OCI-LY1 (cell line): ENCODE measurements at regions not wholly inside any gene's neighbourhood (a gene's known extent, or its start where the extent isn't known, plus 50 kb on each side); places are given as distances from the start of the nearest gene placed in this dataset.

Source experiments
- EZH2 ChIP-seq: fragments of 200-600 bp; sonication (generic), shearing (Covaris generic); IDR thresholded peaks from 2 replicates; pipeline ENCODE4 v1.8.0; 2017; ENCODE audit warnings: borderline replicate concordance, mixed run types, mild to moderate bottlenecking, antibody characterized with exemption, low read length, moderate library complexity, mixed read lengths
- TF ChIP-seq, protein P1 (sequence below): fragments of 200-600 bp; sonication (generic), shearing (Covaris generic); IDR thresholded peaks from 2 replicates; pipeline ENCODE4 v1.5.1; 2017; ENCODE audit warnings: mild to moderate bottlenecking, antibody characterized with exemption, low read length, moderate library complexity, mixed read lengths

DNA sequence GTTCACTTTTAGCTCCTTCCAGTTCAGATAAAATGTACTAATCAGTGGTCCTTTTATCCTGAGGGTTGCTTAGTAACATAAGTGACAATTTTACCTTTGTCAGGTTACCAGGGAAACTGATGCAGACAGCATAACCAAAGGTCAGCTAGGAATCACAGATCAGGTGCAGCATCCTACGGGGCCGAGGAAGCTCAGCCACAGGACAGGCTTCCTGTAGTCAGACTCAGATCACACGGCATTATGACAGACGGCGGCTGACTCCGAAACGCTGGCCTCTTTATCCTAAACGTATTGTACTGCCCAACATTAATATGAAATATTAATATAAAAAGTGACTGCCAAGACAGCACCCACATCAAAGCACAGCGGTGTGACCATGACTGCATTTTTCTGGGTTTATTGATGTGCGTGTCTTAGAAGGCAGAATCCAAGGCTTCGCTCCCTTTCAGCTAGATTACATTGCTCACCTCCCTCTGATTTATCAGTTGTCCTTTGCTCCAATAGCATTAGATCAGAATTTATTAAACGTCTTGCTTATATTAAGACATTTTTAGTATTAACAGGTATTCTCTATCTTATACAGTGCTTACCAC is 444.5 kb downstream of the CMPK2 start:
- TF ChIP-seq, protein P1, sequence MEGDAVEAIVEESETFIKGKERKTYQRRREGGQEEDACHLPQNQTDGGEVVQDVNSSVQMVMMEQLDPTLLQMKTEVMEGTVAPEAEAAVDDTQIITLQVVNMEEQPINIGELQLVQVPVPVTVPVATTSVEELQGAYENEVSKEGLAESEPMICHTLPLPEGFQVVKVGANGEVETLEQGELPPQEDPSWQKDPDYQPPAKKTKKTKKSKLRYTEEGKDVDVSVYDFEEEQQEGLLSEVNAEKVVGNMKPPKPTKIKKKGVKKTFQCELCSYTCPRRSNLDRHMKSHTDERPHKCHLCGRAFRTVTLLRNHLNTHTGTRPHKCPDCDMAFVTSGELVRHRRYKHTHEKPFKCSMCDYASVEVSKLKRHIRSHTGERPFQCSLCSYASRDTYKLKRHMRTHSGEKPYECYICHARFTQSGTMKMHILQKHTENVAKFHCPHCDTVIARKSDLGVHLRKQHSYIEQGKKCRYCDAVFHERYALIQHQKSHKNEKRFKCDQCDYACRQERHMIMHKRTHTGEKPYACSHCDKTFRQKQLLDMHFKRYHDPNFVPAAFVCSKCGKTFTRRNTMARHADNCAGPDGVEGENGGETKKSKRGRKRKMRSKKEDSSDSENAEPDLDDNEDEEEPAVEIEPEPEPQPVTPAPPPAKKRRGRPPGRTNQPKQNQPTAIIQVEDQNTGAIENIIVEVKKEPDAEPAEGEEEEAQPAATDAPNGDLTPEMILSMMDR, result no peak
- TF ChIP-seq EZH2, result no peak
